ENCODE measurements at regions not wholly inside any gene's neighbourhood (a gene's known extent, or its start where the extent isn't known, plus 50 kb on each side); places are given as distances from the start of the nearest gene placed in this dataset.
A peak's percentile ranks its signal among the peaks of the same experiment; 100 is the strongest.

DNA sequence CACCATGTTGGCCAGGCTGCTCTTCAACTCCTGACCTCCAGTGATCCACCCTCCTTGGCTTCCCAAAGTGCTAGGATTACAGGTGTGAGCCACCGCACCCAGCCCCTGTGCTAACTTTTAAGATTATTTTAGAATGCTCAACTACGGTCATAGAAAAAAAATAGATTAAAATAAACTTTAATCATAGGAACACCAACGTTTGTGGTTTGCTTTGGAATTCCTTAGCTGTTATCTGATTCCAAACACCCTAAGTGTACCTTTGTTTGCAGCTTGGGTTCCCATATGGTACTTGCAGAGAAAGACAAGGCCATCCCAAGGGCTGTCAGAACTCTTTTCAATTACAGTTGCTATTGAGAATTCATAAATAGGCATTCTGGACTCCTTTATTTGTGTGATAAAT is 90.1 kb upstream of the EFHC2 start:
- TF ChIP-seq, protein P1, sequence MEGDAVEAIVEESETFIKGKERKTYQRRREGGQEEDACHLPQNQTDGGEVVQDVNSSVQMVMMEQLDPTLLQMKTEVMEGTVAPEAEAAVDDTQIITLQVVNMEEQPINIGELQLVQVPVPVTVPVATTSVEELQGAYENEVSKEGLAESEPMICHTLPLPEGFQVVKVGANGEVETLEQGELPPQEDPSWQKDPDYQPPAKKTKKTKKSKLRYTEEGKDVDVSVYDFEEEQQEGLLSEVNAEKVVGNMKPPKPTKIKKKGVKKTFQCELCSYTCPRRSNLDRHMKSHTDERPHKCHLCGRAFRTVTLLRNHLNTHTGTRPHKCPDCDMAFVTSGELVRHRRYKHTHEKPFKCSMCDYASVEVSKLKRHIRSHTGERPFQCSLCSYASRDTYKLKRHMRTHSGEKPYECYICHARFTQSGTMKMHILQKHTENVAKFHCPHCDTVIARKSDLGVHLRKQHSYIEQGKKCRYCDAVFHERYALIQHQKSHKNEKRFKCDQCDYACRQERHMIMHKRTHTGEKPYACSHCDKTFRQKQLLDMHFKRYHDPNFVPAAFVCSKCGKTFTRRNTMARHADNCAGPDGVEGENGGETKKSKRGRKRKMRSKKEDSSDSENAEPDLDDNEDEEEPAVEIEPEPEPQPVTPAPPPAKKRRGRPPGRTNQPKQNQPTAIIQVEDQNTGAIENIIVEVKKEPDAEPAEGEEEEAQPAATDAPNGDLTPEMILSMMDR (conservative IDR thresholded peaks at IDR 0.05): no peak
- no peak for TF ChIP-seq EZH2 (IDR thresholded peaks at IDR 0.05; ENCODE audit: low read depth)
- Histone ChIP-seq H3K79me2 (ENCODE audit: low read depth) (no peaks in the 10 kb centered on the region), H3K9me2 (ENCODE audit: insufficient read depth) (no peaks in the 10 kb centered on the region), H3F3A (ENCODE audit: insufficient read depth, low read depth) (peaks cover 6% of the 10 kb centered on the region), H3K36me3 (ENCODE audit: low read depth) (no peaks in the 10 kb centered on the region), H3K27me3 (ENCODE audit: insufficient read depth, low read depth) (no peaks in the 10 kb centered on the region), H3K4me2 (no peak overlapping the region), H3K4me3 (no peak overlapping the region), H2AFZ (no peak overlapping the region), H3K9me3 (ENCODE audit: insufficient read depth, low read depth) (no peaks in the 10 kb centered on the region), H3K4me1 (replicated peaks; ENCODE audit: insufficient read depth) (no peaks in the 10 kb centered on the region; the same call in 1 of the 2 replicates), H3K27ac (no peak overlapping the region), H4K20me1 (ENCODE audit: insufficient read depth) (no peaks in the 10 kb centered on the region)
- POLR2A ChIA-PET (ENCODE audit: unreplicated experiment): no interaction called here
- BruUV-seq (replicated peaks): no TSS peak
- DNase-seq: no peak
- CTCF ChIA-PET: no interaction called here
- intact Hi-C loops (cut with micrococcal nuclease; ENCODE audit: unreplicated experiment): no loop called here

DNA sequence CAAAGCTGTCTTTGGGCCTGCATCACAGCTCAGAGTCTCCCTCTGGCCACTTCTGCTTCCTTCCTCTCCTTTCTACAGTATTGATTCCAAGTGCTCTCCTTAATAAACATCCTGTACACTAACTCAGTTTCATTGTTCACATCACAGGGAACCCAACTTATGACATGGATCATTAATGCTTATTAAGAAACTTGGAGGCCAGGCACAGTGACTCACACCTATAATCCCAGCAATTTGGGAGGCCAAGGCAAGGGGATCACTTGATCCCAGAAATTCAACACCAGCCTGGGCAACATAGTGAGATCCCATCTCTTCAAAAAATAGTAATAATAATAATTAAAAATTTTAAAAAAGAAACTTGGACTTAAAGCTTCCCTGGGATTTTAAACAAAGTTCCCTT is 89.2 kb upstream of the EFHC2 start:
- no peaks in the 10 kb centered on the region for H3K9me2 ChIP-seq (ENCODE audit: insufficient read depth)
- H3K27me3 ChIP-seq (ENCODE audit: insufficient read depth, low read depth): no peaks in the 10 kb centered on the region
- H4K20me1 ChIP-seq (ENCODE audit: insufficient read depth): no peaks in the 10 kb centered on the region
- H3K36me3 ChIP-seq (ENCODE audit: low read depth): no peaks in the 10 kb centered on the region
- peaks cover 9% of the 10 kb centered on the region for H3F3A ChIP-seq (ENCODE audit: insufficient read depth, low read depth)
- ChIA-PET CTCF (no interaction called here), POLR2A (ENCODE audit: unreplicated experiment) (no interaction called here)
- DNase-seq: no peak
- no peak overlapping the region for H2AFZ ChIP-seq
- no TSS peak for BruUV-seq (replicated peaks)
- H3K9me3 ChIP-seq (ENCODE audit: insufficient read depth, low read depth): no peaks in the 10 kb centered on the region
- no peak overlapping the region for H3K4me3 ChIP-seq
- intact Hi-C loops (cut with micrococcal nuclease; ENCODE audit: unreplicated experiment): no loop called here
- no peak overlapping the region for H3K4me2 ChIP-seq
- no peaks in the 10 kb centered on the region; the same call in 1 of the 2 replicates for H3K4me1 ChIP-seq (replicated peaks; ENCODE audit: insufficient read depth)
- H3K27ac ChIP-seq: no peak overlapping the region
- no peaks in the 10 kb centered on the region for H3K79me2 ChIP-seq (ENCODE audit: low read depth)
- TF ChIP-seq, protein P1 (conservative IDR thresholded peaks at IDR 0.05): no peak
- no peak for TF ChIP-seq EZH2 (IDR thresholded peaks at IDR 0.05; ENCODE audit: low read depth)

DNA sequence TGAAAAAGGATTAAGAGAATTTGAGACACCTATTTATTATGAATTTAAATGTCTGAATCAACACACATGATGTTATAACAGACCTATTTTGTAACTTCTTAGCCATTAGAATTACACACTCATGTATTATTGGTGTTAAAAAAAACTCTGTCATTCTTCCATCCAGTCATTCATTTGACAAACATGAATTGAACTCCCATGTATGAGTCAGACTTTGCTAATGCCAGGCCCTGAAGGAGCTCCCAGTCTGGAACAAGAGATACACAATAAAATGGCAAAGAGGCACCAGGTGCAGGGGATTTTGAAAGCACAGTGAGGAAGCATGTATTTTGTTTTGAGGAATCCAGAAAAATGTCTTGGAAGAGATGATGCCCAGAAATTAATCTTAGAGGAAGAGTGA is 87.7 kb upstream of the EFHC2 start:
- ChIA-PET POLR2A (ENCODE audit: unreplicated experiment) (interaction anchor here (0.6 kb wide), 1 partner anchor 442 kb away, joined by 13 read pairs; the partner anchor contains the start of gene KDM6A), CTCF (no interaction called here)
- Histone ChIP-seq H3K27me3 (ENCODE audit: insufficient read depth, low read depth) (no peaks in the 10 kb centered on the region), H2AFZ (no peak overlapping the region), H3F3A (ENCODE audit: insufficient read depth, low read depth) (peaks cover 9% of the 10 kb centered on the region), H3K36me3 (ENCODE audit: low read depth) (no peaks in the 10 kb centered on the region), H3K9me2 (ENCODE audit: insufficient read depth) (no peaks in the 10 kb centered on the region), H3K79me2 (ENCODE audit: low read depth) (no peaks in the 10 kb centered on the region), H3K9me3 (ENCODE audit: insufficient read depth, low read depth) (no peaks in the 10 kb centered on the region), H4K20me1 (ENCODE audit: insufficient read depth) (no peaks in the 10 kb centered on the region), H3K4me1 (replicated peaks; ENCODE audit: insufficient read depth) (no peaks in the 10 kb centered on the region; the same call in 1 of the 2 replicates), H3K4me2 (no peak overlapping the region), H3K27ac (no peak overlapping the region), H3K4me3 (no peak overlapping the region)
- peak in 1 of 2 experiments; percentile 64 for DNase-seq
- no TSS peak for BruUV-seq (replicated peaks)
- no peak for TF ChIP-seq EZH2 (IDR thresholded peaks at IDR 0.05; ENCODE audit: low read depth)
- TF ChIP-seq, protein P1 (conservative IDR thresholded peaks at IDR 0.05): no peak
- intact Hi-C loops (cut with micrococcal nuclease; ENCODE audit: unreplicated experiment): no loop called here

Data from PC-9 (cell line).